ENCODE measurements at regions not wholly inside any gene's neighbourhood (a gene's known extent, or its start where the extent isn't known, plus 50 kb on each side); places are given as distances from the start of the nearest gene placed in this dataset.

DNA sequence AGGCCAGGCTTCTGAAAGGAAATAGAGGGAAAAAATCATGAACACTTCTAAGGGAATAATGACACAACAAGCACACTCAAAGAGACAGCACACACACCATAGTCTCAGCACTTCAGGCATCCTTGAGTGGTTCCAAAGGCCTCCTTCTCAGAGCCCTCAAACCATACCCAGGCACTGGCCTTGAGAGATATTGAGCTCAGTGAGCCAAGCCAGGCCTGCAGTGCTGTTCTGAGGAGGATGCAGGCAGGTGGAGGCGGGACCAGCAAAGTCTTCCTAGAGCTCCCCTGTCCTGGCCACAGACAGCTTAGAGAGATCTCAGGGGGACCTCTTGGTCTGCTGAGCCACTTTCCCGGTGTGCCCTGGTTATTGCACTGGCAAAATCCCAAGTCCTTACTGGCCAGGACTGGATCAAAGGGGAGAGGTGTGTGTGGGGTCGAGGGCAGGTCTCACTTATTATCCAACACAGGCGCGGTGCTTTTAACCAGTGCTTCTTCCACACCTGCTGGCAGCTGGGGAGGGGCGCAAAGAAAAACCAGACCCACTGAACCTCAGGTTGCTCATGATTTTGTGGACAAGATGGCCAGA is 86.8 kb upstream of the HAAO start:
- no peaks in the 10 kb centered on the region for H3K9me3 ChIP-seq (ENCODE audit: control insufficient read depth in 4 of 4, insufficient read depth in 3 of 4, low read length in 3 of 4)
- TF ChIP-seq, protein P1, sequence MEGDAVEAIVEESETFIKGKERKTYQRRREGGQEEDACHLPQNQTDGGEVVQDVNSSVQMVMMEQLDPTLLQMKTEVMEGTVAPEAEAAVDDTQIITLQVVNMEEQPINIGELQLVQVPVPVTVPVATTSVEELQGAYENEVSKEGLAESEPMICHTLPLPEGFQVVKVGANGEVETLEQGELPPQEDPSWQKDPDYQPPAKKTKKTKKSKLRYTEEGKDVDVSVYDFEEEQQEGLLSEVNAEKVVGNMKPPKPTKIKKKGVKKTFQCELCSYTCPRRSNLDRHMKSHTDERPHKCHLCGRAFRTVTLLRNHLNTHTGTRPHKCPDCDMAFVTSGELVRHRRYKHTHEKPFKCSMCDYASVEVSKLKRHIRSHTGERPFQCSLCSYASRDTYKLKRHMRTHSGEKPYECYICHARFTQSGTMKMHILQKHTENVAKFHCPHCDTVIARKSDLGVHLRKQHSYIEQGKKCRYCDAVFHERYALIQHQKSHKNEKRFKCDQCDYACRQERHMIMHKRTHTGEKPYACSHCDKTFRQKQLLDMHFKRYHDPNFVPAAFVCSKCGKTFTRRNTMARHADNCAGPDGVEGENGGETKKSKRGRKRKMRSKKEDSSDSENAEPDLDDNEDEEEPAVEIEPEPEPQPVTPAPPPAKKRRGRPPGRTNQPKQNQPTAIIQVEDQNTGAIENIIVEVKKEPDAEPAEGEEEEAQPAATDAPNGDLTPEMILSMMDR (IDR thresholded peaks at IDR 0.05; ENCODE audit: control extremely low read depth, extremely low read depth) = no peak
- no peaks in the 10 kb centered on the region for H3K27me3 ChIP-seq (ENCODE audit: control insufficient read depth in 3 of 3, insufficient read depth in 3 of 3, low read length in 2 of 3)
- H3K4me1 ChIP-seq (ENCODE audit: control insufficient read depth in 5 of 5, insufficient read depth in 5 of 5, low read length in 5 of 5) = peaks cover 6 to 46% (median 17%) of the 10 kb centered on the region in 5 donors
- DNase-seq (no peak), ATAC-seq (ENCODE audit: insufficient read depth, low FRiP score) (no peak)
- no peaks in the 10 kb centered on the region for H3K36me3 ChIP-seq (ENCODE audit: control insufficient read depth in 4 of 4, insufficient read depth in 4 of 4, low read length in 4 of 4)
- H3K9ac ChIP-seq (ENCODE audit: insufficient read depth in 1 of 2, low read length in 2 of 2) = no peak overlapping the region
- H3K4me3 ChIP-seq = no peak overlapping the region
- H3K27ac ChIP-seq (ENCODE audit: low read depth in 1 of 2, low read length in 1 of 2) = peak overlapping the region; percentile 73 to 79
- 72 to 81% methylated on average over 6 of the region's 6 CpGs for WGBS, 2 donors

DNA sequence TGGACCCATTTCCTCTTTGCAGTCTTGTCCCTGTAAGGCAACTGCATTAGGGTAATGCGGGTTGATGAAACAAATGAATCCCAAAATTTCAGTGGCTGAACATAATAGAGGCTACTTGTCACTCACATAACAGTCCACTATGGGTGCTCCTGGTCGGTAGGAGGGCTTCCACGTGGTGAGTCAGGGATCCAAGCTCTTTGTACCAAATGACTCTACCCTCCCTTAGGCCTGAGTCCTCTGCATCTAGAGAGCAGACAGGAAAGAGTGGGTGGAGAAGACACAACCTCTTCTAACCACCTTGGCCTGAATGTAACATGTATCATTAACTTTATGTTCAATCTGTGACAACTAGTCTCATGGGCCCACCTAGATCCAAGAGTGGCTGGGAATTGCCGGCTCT is 86.2 kb upstream of the HAAO start:
- peaks cover 6 to 46% (median 17%) of the 10 kb centered on the region in 5 donors for H3K4me1 ChIP-seq (ENCODE audit: control insufficient read depth in 5 of 5, insufficient read depth in 5 of 5, low read length in 5 of 5)
- WGBS, 2 donors = 85 to 90% methylated on average over 4 of the region's 4 CpGs

DNA sequence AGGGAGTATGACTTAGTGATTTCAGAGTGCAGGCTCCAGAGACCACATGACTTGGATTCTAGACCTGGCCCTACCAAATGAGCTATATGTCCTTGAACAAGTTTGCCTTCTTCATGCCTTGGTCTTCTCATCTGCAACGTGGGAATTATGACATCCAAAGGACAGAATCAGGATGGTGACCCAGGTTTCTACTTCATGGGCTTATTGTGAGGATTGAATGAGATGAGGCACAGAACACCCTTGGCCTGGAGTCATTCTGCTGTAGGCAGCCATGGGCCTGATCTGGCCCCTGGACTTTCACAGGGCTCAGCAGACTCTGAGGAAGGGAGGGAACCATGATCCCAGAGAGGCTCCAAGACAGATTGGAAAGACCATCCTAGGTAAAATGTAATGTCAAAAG is 85.6 kb upstream of the HAAO start:
- TF ChIP-seq, protein P1 (IDR thresholded peaks at IDR 0.05; ENCODE audit: control extremely low read depth, extremely low read depth) = no peak
- no peak for DNase-seq
- H3K36me3 ChIP-seq (ENCODE audit: control insufficient read depth in 4 of 4, insufficient read depth in 4 of 4, low read length in 4 of 4) = no peaks in the 10 kb centered on the region
- WGBS, 2 donors = 92 to 97% methylated on average over 1 of the region's 1 CpG
- no peak overlapping the region for H3K9ac ChIP-seq (ENCODE audit: insufficient read depth in 1 of 2, low read length in 2 of 2)
- peaks cover 6 to 47% (median 17%) of the 10 kb centered on the region in 5 donors for H3K4me1 ChIP-seq (ENCODE audit: control insufficient read depth in 5 of 5, insufficient read depth in 5 of 5, low read length in 5 of 5)
- peak overlapping the region; percentile 63 to 79 for H3K27ac ChIP-seq (ENCODE audit: low read depth in 1 of 2, low read length in 1 of 2)
- H3K4me3 ChIP-seq = no peak overlapping the region
- ATAC-seq (ENCODE audit: insufficient read depth, low FRiP score) = no peak
- H3K27me3 ChIP-seq (ENCODE audit: control insufficient read depth in 3 of 3, insufficient read depth in 3 of 3, low read length in 2 of 3) = no peaks in the 10 kb centered on the region
- no peaks in the 10 kb centered on the region for H3K9me3 ChIP-seq (ENCODE audit: control insufficient read depth in 4 of 4, insufficient read depth in 3 of 4, low read length in 3 of 4)

More for the DNA sequence above, 86.2 kb upstream of the HAAO start:
- Histone ChIP-seq H3K27me3 (ENCODE audit: control insufficient read depth in 3 of 3, insufficient read depth in 3 of 3, low read length in 2 of 3) (no peaks in the 10 kb centered on the region), H3K4me3 (no peak overlapping the region), H3K9me3 (ENCODE audit: control insufficient read depth in 4 of 4, insufficient read depth in 3 of 4, low read length in 3 of 4) (no peaks in the 10 kb centered on the region), H3K9ac (ENCODE audit: insufficient read depth in 1 of 2, low read length in 2 of 2) (no peak overlapping the region), H3K36me3 (ENCODE audit: control insufficient read depth in 4 of 4, insufficient read depth in 4 of 4, low read length in 4 of 4) (no peaks in the 10 kb centered on the region), H3K27ac (ENCODE audit: low read depth in 1 of 2, low read length in 1 of 2) (peak overlapping the region; percentile 34 to 79)
- ATAC-seq (ENCODE audit: insufficient read depth, low FRiP score) (no peak), DNase-seq (no peak)
- TF ChIP-seq, protein P1 (IDR thresholded peaks at IDR 0.05; ENCODE audit: control extremely low read depth, extremely low read depth) = no peak

DNA sequence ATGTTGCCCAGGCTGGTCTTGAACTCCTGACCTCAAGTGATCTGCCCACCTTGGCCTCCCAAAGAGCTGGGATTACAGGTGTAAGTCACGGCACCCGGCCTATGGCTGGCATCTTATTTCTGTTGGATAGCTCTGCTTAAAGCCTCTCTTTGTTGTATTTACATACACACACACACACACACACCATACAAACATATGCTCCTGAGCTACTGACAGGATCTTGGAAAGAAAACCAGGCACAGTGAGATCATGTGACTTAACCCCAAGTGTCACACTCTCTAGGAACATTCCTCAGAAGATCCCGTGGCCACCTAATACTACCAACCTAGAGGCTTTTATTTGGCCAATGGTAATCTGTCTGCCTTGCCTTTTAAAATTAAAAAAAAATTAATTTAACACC is 85.1 kb upstream of the HAAO start:
- Histone ChIP-seq H3K4me1 (ENCODE audit: control insufficient read depth in 5 of 5, insufficient read depth in 5 of 5, low read length in 5 of 5) (peaks cover 6 to 51% (median 17%) of the 10 kb centered on the region in 5 donors), H3K9me3 (ENCODE audit: control insufficient read depth in 4 of 4, insufficient read depth in 3 of 4, low read length in 3 of 4) (no peaks in the 10 kb centered on the region), H3K27me3 (ENCODE audit: control insufficient read depth in 3 of 3, insufficient read depth in 3 of 3, low read length in 2 of 3) (no peaks in the 10 kb centered on the region), H3K27ac (ENCODE audit: low read depth in 1 of 2, low read length in 1 of 2) (peak overlapping the region; percentile 15 to 63), H3K36me3 (ENCODE audit: control insufficient read depth in 4 of 4, insufficient read depth in 4 of 4, low read length in 4 of 4) (no peaks in the 10 kb centered on the region), H3K4me3 (no peak overlapping the region), H3K9ac (ENCODE audit: insufficient read depth in 1 of 2, low read length in 2 of 2) (no peak overlapping the region)
- 82 to 83% methylated on average over 3 of the region's 3 CpGs for WGBS, 2 donors
- TF ChIP-seq, protein P1 (IDR thresholded peaks at IDR 0.05; ENCODE audit: control extremely low read depth, extremely low read depth) = no peak
- peak in 1 of 3 donors; percentile 49 for DNase-seq
- ATAC-seq (ENCODE audit: insufficient read depth, low FRiP score) = no peak
